Adrenal gland (tissue), 5 donors: ENCODE measurements at regions not wholly inside any gene's neighbourhood (a gene's known extent, or its start where the extent isn't known, plus 50 kb on each side); places are given as distances from the start of the nearest gene placed in this dataset.

Experiments
- CTCF ChIP-seq, 6 experiments: fragments of 450-650 bp in 4 of 6; fragments of 200-600 bp in 2 of 6; sonication (generic) in 1 of 6; IDR thresholded peaks; 1 replicate in 5 of 6; 2 replicates in 1 of 6; pipeline versions ENCODE4 v1.5.1 to v1.8.0; 2016 to 2021; ENCODE audit warnings: antibody characterized with exemption in 6 of 6, mild to moderate bottlenecking in 2 of 6, moderate library complexity in 1 of 6
- POLR2A ChIP-seq, 2 donors: fragments of 450-650 bp; IDR thresholded peaks; one replicate each; pipeline ENCODE4 v1.6.1; 2017; ENCODE audit warnings: antibody characterized with exemption in 2 of 2, mild to moderate bottlenecking in 2 of 2, moderate library complexity in 1 of 2
- donor health status: DM: no; HTN: no; CAD: no.

- TF ChIP-seq CTCF (IDR thresholded peaks at IDR 0.05) = no peak
- no peak for TF ChIP-seq POLR2A (IDR thresholded peaks at IDR 0.05)
These were observed 262.0 kb upstream of the MMADHC start for GRCh38 chr2:149849591-149849990.
